MM.1S (cell line): ENCODE measurements at regions not wholly inside any gene's neighbourhood (a gene's known extent, or its start where the extent isn't known, plus 50 kb on each side); places are given as distances from the start of the nearest gene placed in this dataset.

Source experiments
- EZH2 ChIP-seq: fragments of 300-600 bp; sonication (generic); optimal IDR thresholded peaks from 2 replicates; pipeline ENCODE3; 2017; ENCODE audit warnings: low read depth, mild to moderate bottlenecking, antibody characterized with exemption, low read length, mixed read lengths
- EZH2phosphoT487 ChIP-seq: fragments of 300-600 bp; sonication (generic); IDR thresholded peaks from 2 replicates; pipeline ENCODE4 v1.6.1; 2018; ENCODE audit warnings: antibody characterized with exemption, low read length
- TF ChIP-seq, protein P1 (sequence below): fragments of 300-600 bp; sonication (generic); IDR thresholded peaks from 2 replicates; pipeline ENCODE4 v1.5.1; 2016; ENCODE audit warnings: antibody characterized with exemption, low read length, mixed read lengths

DNA sequence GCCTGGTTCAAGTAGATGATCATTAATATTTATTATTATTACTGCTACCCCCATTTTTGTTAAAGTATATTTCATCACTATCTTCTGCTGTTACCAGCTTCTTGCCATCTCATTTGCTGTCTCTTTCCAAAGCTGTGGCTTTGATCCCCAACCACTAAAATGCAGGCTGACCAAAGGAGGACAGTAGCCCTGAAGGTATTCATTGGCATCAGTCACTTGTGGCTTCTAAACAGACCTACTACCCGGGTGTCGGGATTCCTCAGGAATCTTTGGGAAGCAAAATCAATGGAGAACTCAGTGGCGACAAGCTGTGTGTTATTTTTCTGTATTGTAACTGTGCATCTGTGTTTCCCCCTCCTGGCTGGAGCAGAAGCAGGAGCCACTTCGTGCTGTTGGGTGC lies 379.2 kb upstream of the ERCC4 start:
- TF ChIP-seq, protein P1, sequence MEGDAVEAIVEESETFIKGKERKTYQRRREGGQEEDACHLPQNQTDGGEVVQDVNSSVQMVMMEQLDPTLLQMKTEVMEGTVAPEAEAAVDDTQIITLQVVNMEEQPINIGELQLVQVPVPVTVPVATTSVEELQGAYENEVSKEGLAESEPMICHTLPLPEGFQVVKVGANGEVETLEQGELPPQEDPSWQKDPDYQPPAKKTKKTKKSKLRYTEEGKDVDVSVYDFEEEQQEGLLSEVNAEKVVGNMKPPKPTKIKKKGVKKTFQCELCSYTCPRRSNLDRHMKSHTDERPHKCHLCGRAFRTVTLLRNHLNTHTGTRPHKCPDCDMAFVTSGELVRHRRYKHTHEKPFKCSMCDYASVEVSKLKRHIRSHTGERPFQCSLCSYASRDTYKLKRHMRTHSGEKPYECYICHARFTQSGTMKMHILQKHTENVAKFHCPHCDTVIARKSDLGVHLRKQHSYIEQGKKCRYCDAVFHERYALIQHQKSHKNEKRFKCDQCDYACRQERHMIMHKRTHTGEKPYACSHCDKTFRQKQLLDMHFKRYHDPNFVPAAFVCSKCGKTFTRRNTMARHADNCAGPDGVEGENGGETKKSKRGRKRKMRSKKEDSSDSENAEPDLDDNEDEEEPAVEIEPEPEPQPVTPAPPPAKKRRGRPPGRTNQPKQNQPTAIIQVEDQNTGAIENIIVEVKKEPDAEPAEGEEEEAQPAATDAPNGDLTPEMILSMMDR = no peak
- TF ChIP-seq EZH2 (no peak), EZH2phosphoT487 (no peak)
